GM19035 (cell line): ENCODE measurements at regions not wholly inside any gene's neighbourhood (a gene's known extent, or its start where the extent isn't known, plus 50 kb on each side); places are given as distances from the start of the nearest gene placed in this dataset.
"Not testable (repeated sequence)": the region's sequence is repeated elsewhere in the genome, so short reads cannot be mapped to it uniquely, and the experiment has no call there.

Experiments used
- ATAC-seq: cut with Tn5 transposase; IDR thresholded peaks from one replicate; pipeline ENCODE4 v1.9.1; 2021; ENCODE audit not compliant: unreplicated experiment

- no peak for ATAC-seq
Measured at GRCh38 chr3:191518861-191519260, 57.9 kb downstream of the PYDC2 start.

- ATAC-seq, result no peak
Measured at GRCh38 chr3:191521055-191521454, 60.1 kb downstream of the PYDC2 start.

- no peak for ATAC-seq
Measured at GRCh38 chr3:191523148-191523547, 62.2 kb downstream of the PYDC2 start.

GRCh38 chr3:191528589-191528988 lies 67.6 kb downstream of the PYDC2 start:
- ATAC-seq, result no peak

- ATAC-seq, result no peak
Measured at GRCh38 chr3:191529992-191530391, 69.0 kb downstream of the PYDC2 start.

GRCh38 chr3:191531434-191531972 lies 70.5 kb downstream of the PYDC2 start:
- no peak for ATAC-seq

- ATAC-seq, result no peak
Measured at GRCh38 chr3:191543018-191543417, 82.1 kb downstream of the PYDC2 start.

- no peak for ATAC-seq
Measured at GRCh38 chr3:191543897-191544296, 82.9 kb downstream of the PYDC2 start.

DNA sequence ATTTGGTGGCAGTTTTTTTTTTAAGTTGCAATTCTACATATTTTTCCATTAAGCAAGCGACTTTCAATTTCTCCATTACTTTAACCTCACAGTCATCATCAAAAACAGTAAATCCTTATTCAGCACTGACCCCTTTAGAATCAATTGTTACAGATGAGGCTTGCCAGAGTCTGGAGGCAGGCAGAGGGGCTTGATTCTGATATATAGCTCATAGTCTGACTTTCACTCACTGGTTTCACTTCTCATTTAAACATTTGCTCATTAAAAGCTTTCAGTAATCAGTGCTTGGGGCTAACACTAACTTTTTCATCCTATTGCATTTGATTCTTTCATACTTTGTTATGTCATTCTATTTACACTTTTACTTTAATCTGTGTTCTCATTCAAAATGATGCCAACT lies 88.4 kb downstream of the PYDC2 start:
- ATAC-seq, result no peak

- ATAC-seq, result no peak
Measured at GRCh38 chr3:191555037-191555436, 94.1 kb downstream of the PYDC2 start.

DNA sequence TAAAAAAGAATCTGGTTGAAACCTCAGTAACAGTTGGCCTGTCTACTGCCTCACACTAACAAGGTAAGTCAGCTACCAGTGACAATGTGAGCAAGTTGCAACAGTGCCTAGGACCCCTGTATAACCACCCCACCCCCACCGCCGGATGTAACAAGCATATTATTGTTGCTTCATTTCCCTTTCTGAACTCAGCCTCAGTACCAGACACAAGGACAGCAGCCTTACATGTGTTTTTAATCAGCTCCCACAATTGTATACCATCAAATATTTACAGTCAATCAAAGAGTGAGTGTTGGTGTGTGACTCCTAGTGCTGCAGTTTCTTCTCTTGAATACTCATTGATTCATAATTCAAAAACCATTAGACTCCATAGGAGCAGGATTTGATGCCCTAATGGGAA lies 96.4 kb downstream of the PYDC2 start:
- ATAC-seq, result no peak

DNA sequence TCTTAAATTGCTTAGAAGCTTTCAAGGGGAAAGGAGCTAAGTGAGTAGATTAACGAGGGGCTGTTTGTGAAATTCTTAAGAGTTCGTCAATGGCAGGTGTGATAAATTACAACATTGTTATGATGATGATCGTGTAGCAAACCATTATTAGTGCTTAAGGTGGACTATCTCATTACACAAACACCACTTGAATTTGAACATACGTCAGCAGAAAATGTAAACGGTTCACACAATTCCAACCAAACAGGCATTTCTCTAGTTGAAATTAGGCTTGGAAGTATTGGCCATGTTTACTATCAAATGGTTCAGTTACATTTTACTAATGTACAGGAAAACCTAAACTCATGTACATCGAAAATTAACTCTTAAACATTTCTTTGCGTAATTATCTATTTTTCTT lies 102.8 kb downstream of the PYDC2 start:
- ATAC-seq, result no peak

GRCh38 chr3:191566469-191566868 lies 105.5 kb downstream of the PYDC2 start:
- ATAC-seq, result no peak

- no peak for ATAC-seq
Measured at GRCh38 chr3:191568206-191568605, 107.2 kb downstream of the PYDC2 start.

DNA sequence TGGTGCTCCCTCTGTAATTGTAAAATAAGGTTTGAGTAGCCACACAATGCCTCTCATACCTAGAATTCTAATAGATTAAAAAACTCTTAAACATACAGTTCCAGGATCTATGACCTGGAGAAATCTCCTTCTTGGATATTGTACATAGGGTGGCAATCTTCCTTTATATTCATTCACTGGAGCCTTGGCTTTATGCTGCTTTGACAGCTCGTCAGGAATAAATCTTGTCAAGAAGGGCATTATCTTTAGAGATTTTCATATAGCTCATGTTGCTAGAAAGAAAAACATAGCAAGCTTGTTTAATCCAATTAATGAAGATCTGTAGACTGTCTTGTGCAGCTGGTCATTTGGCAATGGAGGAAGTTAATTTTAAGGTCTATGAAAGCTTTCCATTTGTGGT lies 131.1 kb downstream of the PYDC2 start:
- no peak for ATAC-seq

- no peak for ATAC-seq
Measured at GRCh38 chr3:191593486-191593885, 132.5 kb downstream of the PYDC2 start.

DNA sequence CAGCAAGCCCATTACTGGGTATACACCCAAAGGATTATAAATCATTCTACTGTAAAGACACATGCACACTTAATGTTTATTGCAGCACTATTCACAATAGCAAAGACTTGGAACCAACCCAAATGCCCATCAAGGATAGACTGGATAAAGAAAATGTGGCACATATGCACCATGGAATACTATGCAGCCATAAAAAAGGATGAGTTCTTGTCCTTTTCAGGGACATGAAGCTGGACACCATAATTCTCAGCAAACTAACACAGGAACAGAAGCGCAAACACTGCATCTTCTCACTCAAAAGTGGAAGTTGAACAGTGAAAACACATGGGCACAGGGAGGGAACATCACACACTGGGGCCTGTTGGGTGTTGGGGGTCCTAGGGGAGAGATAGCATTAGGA lies 154.5 kb downstream of the PYDC2 start:
- ATAC-seq, result not testable (repeated sequence)

- no peak for ATAC-seq
Measured at GRCh38 chr3:191624299-191624698, 163.3 kb downstream of the PYDC2 start.

DNA sequence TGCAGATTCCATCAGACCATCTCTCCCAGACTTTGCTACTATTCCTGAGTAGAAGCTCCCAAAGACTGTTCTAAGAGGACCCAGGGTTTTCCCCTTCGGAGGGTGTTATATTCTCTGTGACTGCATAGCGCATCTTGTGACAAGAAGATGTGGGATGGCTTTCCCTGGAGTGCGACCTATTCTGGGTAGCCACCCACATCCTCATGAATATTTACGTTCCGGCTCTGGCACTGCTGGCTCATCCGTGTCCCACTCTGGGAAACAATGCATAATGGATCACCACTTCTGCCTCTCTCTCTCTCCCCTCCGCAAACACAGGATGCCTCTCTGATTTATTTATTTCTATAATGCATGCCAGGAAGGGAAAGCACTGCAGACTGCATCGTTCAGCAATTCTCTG lies 166.1 kb downstream of the PYDC2 start:
- ATAC-seq, result no peak

- ATAC-seq, result no peak
Measured at GRCh38 chr3:191628571-191628970, 167.6 kb downstream of the PYDC2 start.

DNA sequence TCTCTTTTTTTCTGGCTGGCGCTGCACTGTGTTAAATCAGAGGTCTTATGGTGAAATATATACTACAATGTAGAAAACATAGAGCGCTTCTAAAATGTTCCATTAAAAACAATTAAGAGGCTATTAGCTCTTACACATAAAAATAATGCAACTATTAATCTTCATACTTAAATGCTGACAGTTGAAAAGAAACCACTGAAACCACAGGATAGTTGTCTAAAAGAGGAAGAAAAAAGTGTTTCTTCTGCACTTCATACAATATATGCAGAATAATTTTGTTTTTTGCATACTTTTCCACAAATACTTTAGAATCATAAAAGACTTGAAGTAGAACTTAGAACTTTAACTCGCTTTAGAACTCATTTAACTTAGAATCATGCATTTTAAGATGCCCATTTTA lies 170.5 kb downstream of the PYDC2 start:
- ATAC-seq, result no peak

DNA sequence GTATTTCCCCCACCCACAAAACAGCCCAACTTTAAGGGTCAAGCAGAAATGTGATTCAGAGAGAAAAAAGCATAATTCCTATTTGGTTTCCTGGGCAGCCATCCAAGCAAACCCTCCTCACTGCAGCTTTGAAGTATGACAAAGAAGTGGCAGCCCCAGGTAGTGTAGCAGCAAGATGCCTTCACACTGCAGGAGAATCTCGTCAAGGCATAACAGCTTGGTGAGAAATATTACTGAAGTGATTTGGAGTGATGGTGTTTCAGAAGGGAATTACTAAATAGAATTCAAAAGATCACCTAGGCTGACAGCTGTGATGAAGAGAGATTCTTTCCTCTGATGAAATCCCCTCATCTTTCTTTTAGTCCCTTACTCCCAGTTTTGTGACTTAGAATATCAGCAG lies 173.9 kb downstream of the PYDC2 start:
- ATAC-seq, result no peak

DNA sequence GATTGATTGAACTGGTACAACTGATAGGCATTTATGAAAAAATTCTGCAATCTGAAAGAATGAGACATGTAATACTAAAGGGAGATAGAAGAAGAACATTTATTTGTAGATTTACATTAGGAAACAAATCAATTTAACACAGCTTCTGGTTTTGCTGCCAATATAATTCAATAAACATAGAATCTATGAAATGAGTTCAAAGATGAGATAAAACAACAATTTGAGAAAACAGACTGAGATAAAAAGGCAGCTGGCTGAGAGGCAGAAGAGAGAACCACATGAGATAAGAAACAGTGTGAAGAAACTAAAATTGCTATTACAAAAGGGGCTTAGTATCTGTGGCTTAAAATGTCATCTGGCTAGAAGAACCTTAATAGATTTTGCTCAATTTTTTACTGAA lies 176.6 kb downstream of the PYDC2 start:
- ATAC-seq, result no peak

GRCh38 chr3:191641789-191642188 lies 180.8 kb downstream of the PYDC2 start:
- no peak for ATAC-seq
